Vagina (tissue), 2 donors: ENCODE measurements at regions not wholly inside any gene's neighbourhood (a gene's known extent, or its start where the extent isn't known, plus 50 kb on each side); places are given as distances from the start of the nearest gene placed in this dataset.

Source experiments
- POLR2AphosphoS5 ChIP-seq, 2 donors: sonication (generic); formaldehyde crosslinking; IDR thresholded peaks; one replicate each; pipeline ENCODE4 v1.9.0; 2017; ENCODE audit warnings: antibody characterized with exemption in 2 of 2, mild to moderate bottlenecking in 2 of 2, low read depth in 1 of 2; ENCODE audit not compliant: insufficient read depth in 1 of 2
- TF ChIP-seq, protein P1 (sequence below), 3 experiments: fragments of 450-650 bp in 2 of 3; fragments of 200-600 bp in 1 of 3; sonication (generic) in 1 of 3; IDR thresholded peaks; one replicate each; pipeline ENCODE4 v1.5.1; 2017 to 2019; ENCODE audit warnings: antibody characterized with exemption in 3 of 3, mild to moderate bottlenecking in 2 of 3, moderate library complexity in 2 of 3

DNA sequence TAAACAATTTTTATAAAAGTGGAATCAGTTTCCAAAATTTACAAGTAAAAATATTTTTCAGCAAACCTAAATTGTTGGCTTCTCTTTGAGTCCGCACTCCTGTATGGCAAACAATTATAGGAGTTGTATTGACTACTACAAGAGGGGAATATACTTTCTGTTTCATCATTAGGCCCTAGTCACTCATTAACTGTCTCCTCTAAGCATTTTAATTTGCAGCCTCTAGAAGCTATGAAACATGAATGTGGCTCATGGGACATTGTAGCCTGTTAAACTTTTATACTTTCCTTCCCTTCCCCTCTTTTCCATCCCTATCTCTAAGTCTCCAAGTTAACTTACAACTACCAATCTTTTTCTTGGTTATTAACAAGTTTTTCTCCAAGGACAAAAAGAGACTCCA lies 58.9 kb upstream of the CBLB start:
- TF ChIP-seq, protein P1, sequence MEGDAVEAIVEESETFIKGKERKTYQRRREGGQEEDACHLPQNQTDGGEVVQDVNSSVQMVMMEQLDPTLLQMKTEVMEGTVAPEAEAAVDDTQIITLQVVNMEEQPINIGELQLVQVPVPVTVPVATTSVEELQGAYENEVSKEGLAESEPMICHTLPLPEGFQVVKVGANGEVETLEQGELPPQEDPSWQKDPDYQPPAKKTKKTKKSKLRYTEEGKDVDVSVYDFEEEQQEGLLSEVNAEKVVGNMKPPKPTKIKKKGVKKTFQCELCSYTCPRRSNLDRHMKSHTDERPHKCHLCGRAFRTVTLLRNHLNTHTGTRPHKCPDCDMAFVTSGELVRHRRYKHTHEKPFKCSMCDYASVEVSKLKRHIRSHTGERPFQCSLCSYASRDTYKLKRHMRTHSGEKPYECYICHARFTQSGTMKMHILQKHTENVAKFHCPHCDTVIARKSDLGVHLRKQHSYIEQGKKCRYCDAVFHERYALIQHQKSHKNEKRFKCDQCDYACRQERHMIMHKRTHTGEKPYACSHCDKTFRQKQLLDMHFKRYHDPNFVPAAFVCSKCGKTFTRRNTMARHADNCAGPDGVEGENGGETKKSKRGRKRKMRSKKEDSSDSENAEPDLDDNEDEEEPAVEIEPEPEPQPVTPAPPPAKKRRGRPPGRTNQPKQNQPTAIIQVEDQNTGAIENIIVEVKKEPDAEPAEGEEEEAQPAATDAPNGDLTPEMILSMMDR (IDR thresholded peaks at IDR 0.05): no peak
- no peak for TF ChIP-seq POLR2AphosphoS5 (IDR thresholded peaks at IDR 0.05; ENCODE audit: insufficient read depth in 1 of 2, low read depth in 1 of 2)
